ENCODE measurements at regions not wholly inside any gene's neighbourhood (a gene's known extent, or its start where the extent isn't known, plus 50 kb on each side); places are given as distances from the start of the nearest gene placed in this dataset.
A peak's percentile ranks its signal among the peaks of the same experiment; 100 is the strongest.

DNA sequence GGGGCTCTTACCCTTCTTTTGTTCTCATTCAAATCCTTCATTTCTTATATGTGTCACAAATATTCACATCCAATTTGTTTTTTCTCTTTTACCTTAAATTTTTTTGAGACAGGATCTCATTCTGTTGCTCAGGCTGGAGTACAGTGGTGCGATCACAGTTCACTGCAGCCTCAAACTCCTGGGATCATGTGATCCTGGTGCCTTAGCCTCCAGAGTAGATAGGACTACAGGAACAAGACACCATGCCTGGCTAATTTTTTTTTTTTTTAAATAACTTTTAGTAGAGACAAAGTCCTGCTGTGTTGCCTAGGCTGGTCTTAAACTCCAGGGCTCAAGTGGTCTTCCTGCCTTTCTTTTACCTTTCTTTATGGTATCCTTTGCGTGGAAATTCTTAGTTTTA lies 66.5 kb downstream of the POLR2M start:
- Mint-ChIP-seq H3K9me3 (no peaks in the 10 kb centered on the region), H3K4me3 (no peak overlapping the region), H3K36me3 (no peaks in the 10 kb centered on the region), H3K27me3 (ENCODE audit: low read depth in 2 of 2) (peaks cover 0 to 4% of the 10 kb centered on the region in 2 donors), H3K27ac (no peak overlapping the region), H3K4me1 (peaks cover 0 to 5% of the 10 kb centered on the region in 2 donors)
- no peaks in the 10 kb centered on the region for H3K4me1 ChIP-seq (ENCODE audit: control insufficient read depth, insufficient read depth, low read length)
- H3K36me3 ChIP-seq (ENCODE audit: control insufficient read depth, insufficient read depth, low read length): no peaks in the 10 kb centered on the region
- no peak overlapping the region for H3K4me3 ChIP-seq (ENCODE audit: low read length)
- DNase-seq (no peak), ATAC-seq (no peak)
- TF ChIP-seq, protein P1, sequence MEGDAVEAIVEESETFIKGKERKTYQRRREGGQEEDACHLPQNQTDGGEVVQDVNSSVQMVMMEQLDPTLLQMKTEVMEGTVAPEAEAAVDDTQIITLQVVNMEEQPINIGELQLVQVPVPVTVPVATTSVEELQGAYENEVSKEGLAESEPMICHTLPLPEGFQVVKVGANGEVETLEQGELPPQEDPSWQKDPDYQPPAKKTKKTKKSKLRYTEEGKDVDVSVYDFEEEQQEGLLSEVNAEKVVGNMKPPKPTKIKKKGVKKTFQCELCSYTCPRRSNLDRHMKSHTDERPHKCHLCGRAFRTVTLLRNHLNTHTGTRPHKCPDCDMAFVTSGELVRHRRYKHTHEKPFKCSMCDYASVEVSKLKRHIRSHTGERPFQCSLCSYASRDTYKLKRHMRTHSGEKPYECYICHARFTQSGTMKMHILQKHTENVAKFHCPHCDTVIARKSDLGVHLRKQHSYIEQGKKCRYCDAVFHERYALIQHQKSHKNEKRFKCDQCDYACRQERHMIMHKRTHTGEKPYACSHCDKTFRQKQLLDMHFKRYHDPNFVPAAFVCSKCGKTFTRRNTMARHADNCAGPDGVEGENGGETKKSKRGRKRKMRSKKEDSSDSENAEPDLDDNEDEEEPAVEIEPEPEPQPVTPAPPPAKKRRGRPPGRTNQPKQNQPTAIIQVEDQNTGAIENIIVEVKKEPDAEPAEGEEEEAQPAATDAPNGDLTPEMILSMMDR (IDR thresholded peaks at IDR 0.05): no peak
- intact Hi-C loops (cut with micrococcal nuclease): no loop called here
- no peaks in the 10 kb centered on the region for H3K27me3 ChIP-seq (ENCODE audit: control insufficient read depth, insufficient read depth, low read length)
- no peaks in the 10 kb centered on the region for H3K9me3 ChIP-seq (ENCODE audit: control insufficient read depth, insufficient read depth, low read length)
- H3K27ac ChIP-seq (ENCODE audit: low read length): no peak overlapping the region
- WGBS (ENCODE audit: insufficient coverage): 95% methylated on average over 1 of the region's 2 CpGs

DNA sequence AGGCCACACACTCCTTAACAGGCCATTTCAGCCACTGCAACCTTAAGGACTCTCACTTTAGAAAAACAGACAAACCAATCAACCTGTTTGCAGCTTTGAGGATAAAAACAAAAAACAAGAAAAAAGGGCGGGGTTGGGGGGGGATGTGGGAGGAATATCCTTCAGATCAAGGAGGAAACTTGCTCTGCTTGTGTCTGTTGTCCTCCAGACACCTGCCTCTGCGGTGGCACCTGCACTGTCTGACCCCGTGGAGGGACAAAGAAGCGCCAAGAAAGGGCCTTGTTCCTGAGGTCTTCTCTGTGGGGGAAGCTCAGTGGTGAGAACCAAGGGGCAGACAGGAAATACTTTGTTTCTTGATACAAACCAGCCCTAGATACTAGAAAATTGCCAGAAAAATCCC lies 70.5 kb downstream of the POLR2M start:
- Histone ChIP-seq H3K27ac (ENCODE audit: low read length) (no peak overlapping the region), H3K36me3 (ENCODE audit: control insufficient read depth, insufficient read depth, low read length) (no peaks in the 10 kb centered on the region), H3K4me1 (ENCODE audit: control insufficient read depth, insufficient read depth, low read length) (no peaks in the 10 kb centered on the region), H3K9me3 (ENCODE audit: control insufficient read depth, insufficient read depth, low read length) (no peaks in the 10 kb centered on the region), H3K27me3 (ENCODE audit: control insufficient read depth, insufficient read depth, low read length) (no peaks in the 10 kb centered on the region), H3K4me3 (ENCODE audit: low read length) (no peak overlapping the region)
- TF ChIP-seq, protein P1 (IDR thresholded peaks at IDR 0.05): no peak
- Mint-ChIP-seq H3K27ac (no peak overlapping the region), H3K9me3 (no peaks in the 10 kb centered on the region), H3K36me3 (no peaks in the 10 kb centered on the region), H3K4me3 (no peak overlapping the region), H3K27me3 (ENCODE audit: low read depth in 2 of 2) (peaks cover 0 to 4% of the 10 kb centered on the region in 2 donors), H3K4me1 (no peaks in the 10 kb centered on the region)
- ATAC-seq: no peak
- DNase-seq: peak in 1 of 2 donors; percentile 15
- WGBS (ENCODE audit: insufficient coverage): 28% methylated on average over 4 of the region's 4 CpGs
- intact Hi-C loops (cut with micrococcal nuclease): no loop called here

- no peak for DNase-seq
- Mint-ChIP-seq H3K4me3 (no peak overlapping the region), H3K27ac (no peak overlapping the region), H3K36me3 (no peaks in the 10 kb centered on the region), H3K4me1 (no peaks in the 10 kb centered on the region), H3K9me3 (no peaks in the 10 kb centered on the region), H3K27me3 (ENCODE audit: low read depth in 2 of 2) (peaks cover 3 to 8% of the 10 kb centered on the region in 2 donors)
- TF ChIP-seq, protein P1 (IDR thresholded peaks at IDR 0.05): no peak
- no peak for ATAC-seq
- Histone ChIP-seq H3K27me3 (ENCODE audit: control insufficient read depth, insufficient read depth, low read length) (no peaks in the 10 kb centered on the region), H3K9me3 (ENCODE audit: control insufficient read depth, insufficient read depth, low read length) (no peaks in the 10 kb centered on the region), H3K4me1 (ENCODE audit: control insufficient read depth, insufficient read depth, low read length) (no peaks in the 10 kb centered on the region), H3K27ac (ENCODE audit: low read length) (no peak overlapping the region), H3K4me3 (ENCODE audit: low read length) (no peak overlapping the region), H3K36me3 (ENCODE audit: control insufficient read depth, insufficient read depth, low read length) (no peaks in the 10 kb centered on the region)
- intact Hi-C loops (cut with micrococcal nuclease): no loop called here
- 54% methylated on average over 4 of the region's 4 CpGs for WGBS (ENCODE audit: insufficient coverage)
Measured at GRCh38 chr15:57780471-57780870, 74.0 kb downstream of the POLR2M start.

DNA sequence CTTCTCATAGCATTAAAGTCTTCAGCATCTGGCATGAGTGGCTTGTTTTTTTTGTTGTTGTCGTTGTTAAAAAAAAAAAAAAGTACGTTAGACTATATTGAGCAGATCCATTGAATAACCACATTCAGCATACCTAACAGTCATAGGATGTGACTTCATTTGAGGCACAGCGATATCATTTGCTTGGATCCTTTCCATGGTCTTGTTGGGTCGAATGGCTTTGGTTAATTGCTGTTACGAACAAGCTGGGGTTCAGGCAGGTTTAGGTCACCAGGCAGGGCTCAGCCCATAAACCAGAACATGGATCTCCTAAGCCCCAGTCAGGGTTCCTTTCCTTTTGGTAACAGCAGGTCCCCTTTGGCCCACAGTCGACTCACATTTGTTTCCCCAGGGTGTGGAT lies 76.2 kb downstream of the POLR2M start:
- H3K4me1 ChIP-seq (ENCODE audit: control insufficient read depth, insufficient read depth, low read length): no peaks in the 10 kb centered on the region
- H3K27me3 Mint-ChIP-seq (ENCODE audit: low read depth in 2 of 2): peaks cover 7 to 16% of the 10 kb centered on the region in 2 donors
- ATAC-seq (no peak), DNase-seq (no peak)
- H3K27ac ChIP-seq (ENCODE audit: low read length): no peak overlapping the region
- H3K4me3 ChIP-seq (ENCODE audit: low read length): no peak overlapping the region
- no peaks in the 10 kb centered on the region for H3K9me3 Mint-ChIP-seq
- intact Hi-C loops (cut with micrococcal nuclease): no loop called here
- H3K36me3 Mint-ChIP-seq: no peaks in the 10 kb centered on the region
- H3K4me1 Mint-ChIP-seq: no peaks in the 10 kb centered on the region
- no peaks in the 10 kb centered on the region for H3K27me3 ChIP-seq (ENCODE audit: control insufficient read depth, insufficient read depth, low read length)
- no peaks in the 10 kb centered on the region for H3K9me3 ChIP-seq (ENCODE audit: control insufficient read depth, insufficient read depth, low read length)
- no peak overlapping the region for H3K27ac Mint-ChIP-seq
- WGBS (ENCODE audit: insufficient coverage): 86% methylated on average over 4 of the region's 6 CpGs
- no peak overlapping the region for H3K4me3 Mint-ChIP-seq
- TF ChIP-seq, protein P1 (IDR thresholded peaks at IDR 0.05): no peak
- no peaks in the 10 kb centered on the region for H3K36me3 ChIP-seq (ENCODE audit: control insufficient read depth, insufficient read depth, low read length)
